ENCODE measurements at regions not wholly inside any gene's neighbourhood (a gene's known extent, or its start where the extent isn't known, plus 50 kb on each side); places are given as distances from the start of the nearest gene placed in this dataset.

DNA sequence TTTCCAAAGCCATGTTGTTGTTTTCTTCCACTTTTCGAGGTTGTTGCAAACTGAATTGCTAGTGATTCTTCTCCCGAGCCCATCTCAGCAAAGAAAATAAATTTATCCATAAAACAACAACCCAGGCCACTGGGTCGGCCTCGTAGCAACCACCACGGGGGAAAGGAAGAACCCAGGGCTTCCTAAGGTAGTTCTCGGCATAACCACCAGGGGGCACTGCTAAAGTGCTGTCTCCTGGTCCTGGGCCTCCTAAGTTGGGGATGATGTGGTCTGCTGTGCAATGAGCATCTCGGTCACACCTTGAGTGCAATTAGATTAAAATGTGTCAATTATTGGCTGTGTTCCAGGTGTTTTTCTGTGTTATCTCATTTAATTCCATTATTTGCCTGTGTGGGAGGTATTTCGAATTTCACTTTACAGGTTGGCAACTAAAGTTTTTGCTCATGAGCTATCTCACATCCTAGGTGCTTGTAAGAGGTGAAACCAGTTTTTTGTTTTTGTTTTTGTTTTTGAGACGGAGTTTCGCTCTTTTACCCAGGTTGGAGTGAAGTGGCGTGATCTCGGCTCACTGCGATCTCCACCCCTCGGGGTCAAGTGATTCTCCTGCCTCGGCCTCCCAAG lies 102.8 kb upstream of the DAP start:
- Histone ChIP-seq H4K20me1 (ENCODE audit: control insufficient read depth, extremely low read depth, insufficient read depth, low read length) (no peaks in the 10 kb centered on the region), H2AFZ (ENCODE audit: low read length) (no peak overlapping the region), H3K4me2 (ENCODE audit: extremely low read depth, insufficient read depth, low read length) (no peak overlapping the region), H3K79me2 (ENCODE audit: control insufficient read depth, insufficient read depth, low read length) (no peaks in the 10 kb centered on the region), H3K9ac (ENCODE audit: insufficient read depth, low read length) (no peak overlapping the region), H3K27me3 (ENCODE audit: control insufficient read depth, insufficient read depth, low read length) (no peaks in the 10 kb centered on the region), H3K4me1 (ENCODE audit: control insufficient read depth, extremely low read depth, insufficient read depth, low read length) (no peaks in the 10 kb centered on the region), H3K9me3 (ENCODE audit: control insufficient read depth, insufficient read depth, low read depth, low read length) (no peaks in the 10 kb centered on the region), H3K4me3 (replicated peaks in 1 of 4; ENCODE audit: control extremely low read depth in 1 of 4, insufficient read depth in 1 of 4, low read depth in 3 of 4, low read length in 4 of 4) (no peak overlapping the region), H3K36me3 (ENCODE audit: control insufficient read depth, insufficient read depth, low read length) (no peaks in the 10 kb centered on the region), H3K27ac (ENCODE audit: insufficient read depth, low read length) (no peak overlapping the region)
- TF ChIP-seq EZH2 (IDR thresholded peaks at IDR 0.05; ENCODE audit: low read length, missing control alignments), result no peak
- TF ChIP-seq, protein P1, sequence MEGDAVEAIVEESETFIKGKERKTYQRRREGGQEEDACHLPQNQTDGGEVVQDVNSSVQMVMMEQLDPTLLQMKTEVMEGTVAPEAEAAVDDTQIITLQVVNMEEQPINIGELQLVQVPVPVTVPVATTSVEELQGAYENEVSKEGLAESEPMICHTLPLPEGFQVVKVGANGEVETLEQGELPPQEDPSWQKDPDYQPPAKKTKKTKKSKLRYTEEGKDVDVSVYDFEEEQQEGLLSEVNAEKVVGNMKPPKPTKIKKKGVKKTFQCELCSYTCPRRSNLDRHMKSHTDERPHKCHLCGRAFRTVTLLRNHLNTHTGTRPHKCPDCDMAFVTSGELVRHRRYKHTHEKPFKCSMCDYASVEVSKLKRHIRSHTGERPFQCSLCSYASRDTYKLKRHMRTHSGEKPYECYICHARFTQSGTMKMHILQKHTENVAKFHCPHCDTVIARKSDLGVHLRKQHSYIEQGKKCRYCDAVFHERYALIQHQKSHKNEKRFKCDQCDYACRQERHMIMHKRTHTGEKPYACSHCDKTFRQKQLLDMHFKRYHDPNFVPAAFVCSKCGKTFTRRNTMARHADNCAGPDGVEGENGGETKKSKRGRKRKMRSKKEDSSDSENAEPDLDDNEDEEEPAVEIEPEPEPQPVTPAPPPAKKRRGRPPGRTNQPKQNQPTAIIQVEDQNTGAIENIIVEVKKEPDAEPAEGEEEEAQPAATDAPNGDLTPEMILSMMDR (conservative IDR thresholded peaks at IDR 0.05 in 1 of 2, IDR thresholded peaks at IDR 0.05 in 1 of 2; ENCODE audit: low read depth in 1 of 2, low read length in 2 of 2), result peak; percentile 78 to 84
- DNase-seq (ENCODE audit: low read depth in 2 of 2), result peak; percentile 37 to 38

DNA sequence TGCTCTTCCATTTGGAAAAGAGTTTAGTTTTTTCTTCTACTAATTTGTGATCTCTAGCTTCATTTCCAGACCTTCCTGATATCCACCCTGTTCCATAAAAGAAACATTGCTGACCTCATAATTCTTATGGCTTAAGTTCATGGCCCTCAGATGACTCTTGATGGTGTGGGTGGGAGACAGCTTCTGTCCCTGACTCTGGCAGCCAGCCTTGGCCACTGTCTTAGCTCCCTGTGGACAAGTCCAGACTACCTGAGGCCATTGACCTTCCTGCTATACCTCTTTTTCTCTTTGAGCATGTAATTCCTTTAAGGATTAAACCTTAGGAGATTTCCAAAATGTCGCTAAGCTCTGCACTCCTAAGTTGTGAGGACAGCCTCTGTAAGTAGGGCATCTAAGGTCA lies 101.1 kb upstream of the DAP start:
- DNase-seq (ENCODE audit: low read depth in 2 of 2), result no peak
- TF ChIP-seq, protein P1 (conservative IDR thresholded peaks at IDR 0.05 in 1 of 2, IDR thresholded peaks at IDR 0.05 in 1 of 2; ENCODE audit: low read depth in 1 of 2, low read length in 2 of 2), result no peak
- TF ChIP-seq EZH2 (IDR thresholded peaks at IDR 0.05; ENCODE audit: low read length, missing control alignments), result no peak
- no peak overlapping the region for H3K4me2 ChIP-seq (ENCODE audit: extremely low read depth, insufficient read depth, low read length)
- H3K36me3 ChIP-seq (ENCODE audit: control insufficient read depth, insufficient read depth, low read length), result no peaks in the 10 kb centered on the region
- no peak overlapping the region for H3K9ac ChIP-seq (ENCODE audit: insufficient read depth, low read length)
- H3K79me2 ChIP-seq (ENCODE audit: control insufficient read depth, insufficient read depth, low read length), result no peaks in the 10 kb centered on the region
- H4K20me1 ChIP-seq (ENCODE audit: control insufficient read depth, extremely low read depth, insufficient read depth, low read length), result no peaks in the 10 kb centered on the region
- H3K9me3 ChIP-seq (ENCODE audit: control insufficient read depth, insufficient read depth, low read depth, low read length), result no peaks in the 10 kb centered on the region
- H3K27ac ChIP-seq (ENCODE audit: insufficient read depth, low read length), result no peak overlapping the region
- no peak overlapping the region for H3K4me3 ChIP-seq (replicated peaks in 1 of 4; ENCODE audit: control extremely low read depth in 1 of 4, insufficient read depth in 1 of 4, low read depth in 3 of 4, low read length in 4 of 4)
- no peaks in the 10 kb centered on the region for H3K4me1 ChIP-seq (ENCODE audit: control insufficient read depth, extremely low read depth, insufficient read depth, low read length)
- H2AFZ ChIP-seq (ENCODE audit: low read length), result no peak overlapping the region
- H3K27me3 ChIP-seq (ENCODE audit: control insufficient read depth, insufficient read depth, low read length), result no peaks in the 10 kb centered on the region

DNA sequence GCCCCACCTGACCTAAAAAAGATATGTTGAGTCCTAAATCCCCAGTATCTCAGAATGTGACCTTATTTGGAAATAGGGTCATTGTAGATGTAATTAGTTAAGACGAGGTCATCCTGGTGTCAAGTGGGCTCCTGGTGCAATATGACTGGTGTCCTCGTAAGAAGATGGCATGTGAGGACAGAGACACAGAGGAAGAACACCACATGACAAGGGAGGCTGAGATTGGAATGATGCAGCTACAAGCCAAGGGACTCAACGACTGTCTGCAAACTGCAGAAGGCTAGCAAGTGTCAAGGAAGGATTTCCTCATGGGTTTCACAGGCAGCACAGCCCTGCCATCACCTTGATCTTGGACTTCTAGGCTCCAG lies 100.4 kb upstream of the DAP start:
- no peak overlapping the region for H3K4me3 ChIP-seq (replicated peaks in 1 of 4; ENCODE audit: control extremely low read depth in 1 of 4, insufficient read depth in 1 of 4, low read depth in 3 of 4, low read length in 4 of 4)
- no peak overlapping the region for H3K4me2 ChIP-seq (ENCODE audit: extremely low read depth, insufficient read depth, low read length)
- no peaks in the 10 kb centered on the region for H3K36me3 ChIP-seq (ENCODE audit: control insufficient read depth, insufficient read depth, low read length)
- TF ChIP-seq, protein P1 (conservative IDR thresholded peaks at IDR 0.05 in 1 of 2, IDR thresholded peaks at IDR 0.05 in 1 of 2; ENCODE audit: low read depth in 1 of 2, low read length in 2 of 2), result no peak
- TF ChIP-seq EZH2 (IDR thresholded peaks at IDR 0.05; ENCODE audit: low read length, missing control alignments), result no peak
- no peaks in the 10 kb centered on the region for H4K20me1 ChIP-seq (ENCODE audit: control insufficient read depth, extremely low read depth, insufficient read depth, low read length)
- no peak overlapping the region for H3K9ac ChIP-seq (ENCODE audit: insufficient read depth, low read length)
- H3K79me2 ChIP-seq (ENCODE audit: control insufficient read depth, insufficient read depth, low read length), result no peaks in the 10 kb centered on the region
- H2AFZ ChIP-seq (ENCODE audit: low read length), result no peak overlapping the region
- no peak overlapping the region for H3K27ac ChIP-seq (ENCODE audit: insufficient read depth, low read length)
- no peaks in the 10 kb centered on the region for H3K27me3 ChIP-seq (ENCODE audit: control insufficient read depth, insufficient read depth, low read length)
- no peaks in the 10 kb centered on the region for H3K9me3 ChIP-seq (ENCODE audit: control insufficient read depth, insufficient read depth, low read depth, low read length)
- DNase-seq (ENCODE audit: low read depth in 2 of 2), result no peak
- peaks cover 5% of the 10 kb centered on the region for H3K4me1 ChIP-seq (ENCODE audit: control insufficient read depth, extremely low read depth, insufficient read depth, low read length)
